Left renal pelvis (tissue), 4 donors: ENCODE measurements at regions not wholly inside any gene's neighbourhood (a gene's known extent, or its start where the extent isn't known, plus 50 kb on each side); places are given as distances from the start of the nearest gene placed in this dataset.

Experiments used
- DNase-seq, 4 donors: peaks; one replicate each; pipeline ENCODE4 v3.0.0-alpha.2; 2013; ENCODE audit warnings: low read depth in 4 of 4, low spot score in 3 of 4

DNA sequence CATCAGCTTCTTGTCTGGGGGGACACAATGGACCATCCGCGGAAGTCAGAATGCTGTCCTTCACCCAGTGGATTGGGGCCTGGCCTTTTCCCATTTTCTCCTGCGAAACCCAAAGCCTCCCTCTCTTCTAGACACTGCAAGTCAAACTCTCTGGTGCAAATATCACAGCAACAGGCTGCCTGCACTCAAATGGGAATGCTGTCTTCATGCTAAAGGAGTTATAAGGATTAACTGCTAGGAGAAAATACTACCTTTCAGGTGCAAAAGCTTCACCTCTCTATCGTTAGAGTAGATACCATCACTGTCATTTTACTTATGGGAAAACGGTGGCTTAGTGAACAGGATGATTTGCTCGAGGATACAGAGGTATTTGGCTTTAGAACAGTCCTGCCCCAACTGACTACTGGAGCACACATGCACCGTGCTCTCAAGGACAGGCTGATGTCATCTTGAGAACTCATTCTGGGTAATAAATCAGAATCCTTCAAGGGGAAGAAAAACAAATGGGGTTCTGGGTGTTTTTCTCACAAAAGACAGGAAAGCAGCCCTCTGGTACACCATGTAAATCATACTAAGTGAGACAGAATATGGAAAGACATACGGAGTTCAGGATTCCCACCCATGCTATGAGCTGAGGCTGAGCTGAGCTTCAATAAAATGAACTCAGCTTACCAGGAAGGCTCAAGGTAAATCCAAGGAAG lies 100.9 kb downstream of the SAMD9 start:
- DNase-seq: no peak

DNA sequence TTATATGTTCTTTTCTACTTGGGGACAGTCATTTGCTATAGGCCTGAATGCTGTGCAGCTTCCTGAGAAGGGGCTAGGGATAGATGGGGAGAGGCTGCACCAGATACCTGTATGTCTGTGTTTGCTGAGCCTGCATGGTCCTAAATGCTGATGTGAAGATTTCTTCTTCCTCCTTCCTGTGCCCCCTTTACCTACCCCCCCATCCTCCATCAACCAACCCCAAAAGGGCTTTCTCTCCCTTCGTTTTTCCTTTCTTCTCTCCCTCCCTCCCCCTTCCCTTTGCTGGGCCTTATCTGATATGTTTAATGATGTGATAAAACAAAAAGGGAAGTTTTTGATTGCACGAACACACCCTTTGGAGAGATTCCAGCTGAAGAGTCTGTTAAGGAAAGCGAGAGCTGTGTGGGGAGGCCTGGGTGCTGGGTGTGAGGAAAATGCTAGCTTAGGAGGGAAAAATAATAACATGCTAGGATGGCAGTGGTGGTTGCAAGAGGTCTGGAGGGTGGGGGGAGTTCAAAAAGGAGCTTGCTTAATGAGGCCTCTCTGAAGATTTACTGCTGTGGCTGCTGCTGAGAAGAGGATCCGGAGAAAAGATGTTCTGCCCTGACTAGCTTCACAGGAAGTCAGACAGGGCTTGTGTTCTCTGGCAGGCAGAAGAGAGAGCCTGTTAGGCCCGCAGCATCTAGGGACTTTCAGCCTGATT lies 101.8 kb downstream of the SAMD9 start:
- peak in 3 of 4 donors; percentile 36 to 72 (median 64) for DNase-seq

DNA sequence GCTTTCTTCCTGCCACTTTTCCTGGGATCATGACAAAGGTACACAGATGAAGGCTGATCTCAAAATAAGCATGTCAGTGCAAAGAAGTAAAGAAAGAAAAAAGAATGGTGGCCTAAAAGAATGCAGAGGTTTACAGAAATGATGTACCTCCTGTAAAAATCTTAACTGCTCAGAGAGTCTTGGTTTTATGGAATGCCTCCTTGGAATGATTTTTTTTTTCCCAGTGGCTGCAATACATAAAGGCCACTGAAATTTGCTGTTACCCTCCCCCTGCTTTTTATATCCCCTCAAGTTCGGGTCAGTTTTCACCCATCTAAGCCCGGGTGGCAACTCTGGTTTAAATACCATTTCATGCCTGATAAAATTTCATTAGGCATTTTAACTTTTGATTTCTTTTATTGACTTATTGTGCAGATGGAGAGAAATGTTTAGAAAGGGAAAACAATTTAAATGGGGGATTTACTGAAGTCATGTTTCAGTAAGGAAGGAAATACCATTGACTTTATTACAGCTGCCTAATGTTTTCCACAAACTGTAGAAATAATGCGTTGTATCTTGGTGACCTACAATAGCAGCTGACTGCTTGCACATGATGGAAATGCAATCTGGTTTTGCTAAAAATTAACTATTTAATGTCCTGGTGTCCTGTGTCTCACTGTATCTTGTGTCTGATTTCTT lies 102.5 kb downstream of the SAMD9 start:
- peak in 3 of 4 donors; percentile 41 to 56 (median 48) for DNase-seq

GRCh38 chr7:93014410-93014809 lies 103.4 kb downstream of the SAMD9 start:
- no peak for DNase-seq

GRCh38 chr7:93013446-93014061 lies 104.2 kb downstream of the SAMD9 start:
- DNase-seq: no peak

- no peak for DNase-seq
These were observed 106.2 kb downstream of the SAMD9 start for GRCh38 chr7:93011351-93012294.

DNA sequence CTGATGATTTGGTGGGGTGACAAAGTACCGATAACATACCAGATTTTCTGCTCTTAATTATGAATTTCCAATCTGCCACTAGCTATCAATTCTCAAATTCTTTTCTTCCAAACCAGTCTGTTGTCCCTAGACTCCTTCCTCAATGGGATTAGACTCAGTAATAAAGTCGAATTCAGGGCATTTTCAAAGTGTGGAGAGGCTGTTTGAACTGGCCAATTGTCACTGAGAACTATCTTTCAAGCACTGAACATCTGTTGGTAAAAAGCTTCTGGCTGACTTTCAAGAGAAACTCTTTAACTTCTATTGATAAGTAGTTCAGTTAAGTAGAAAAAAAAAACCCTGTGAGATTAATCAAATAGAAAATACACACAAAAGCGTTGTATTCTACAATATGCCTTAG lies 108.9 kb downstream of the SAMD9 start:
- DNase-seq: no peak

GRCh38 chr7:93006480-93007095 lies 111.2 kb downstream of the SAMD9 start:
- no peak for DNase-seq

- no peak for DNase-seq
These were observed 112.9 kb downstream of the SAMD9 start for GRCh38 chr7:93004906-93005305.

DNA sequence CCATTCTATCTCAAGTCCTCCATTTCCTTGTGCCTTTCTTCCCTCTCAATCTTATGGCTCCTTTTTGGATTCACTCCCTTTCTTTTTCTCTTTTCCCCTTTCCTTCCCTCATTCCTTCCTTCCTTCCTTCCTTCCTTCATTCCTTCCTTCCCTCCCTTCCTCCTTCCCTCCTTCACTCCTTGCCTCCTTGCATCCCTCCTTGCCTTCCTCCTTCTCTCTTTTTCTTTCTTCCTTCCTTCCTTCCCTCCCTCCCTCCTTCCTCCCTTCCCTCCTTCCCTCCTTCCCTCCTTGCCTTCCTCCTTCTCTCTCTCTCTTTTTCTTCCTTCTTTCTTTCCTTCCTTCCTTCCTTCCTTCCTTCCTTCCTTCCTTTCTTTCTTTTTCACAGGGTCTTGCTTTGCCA lies 120.1 kb downstream of the SAMD9 start:
- no peak for DNase-seq

DNA sequence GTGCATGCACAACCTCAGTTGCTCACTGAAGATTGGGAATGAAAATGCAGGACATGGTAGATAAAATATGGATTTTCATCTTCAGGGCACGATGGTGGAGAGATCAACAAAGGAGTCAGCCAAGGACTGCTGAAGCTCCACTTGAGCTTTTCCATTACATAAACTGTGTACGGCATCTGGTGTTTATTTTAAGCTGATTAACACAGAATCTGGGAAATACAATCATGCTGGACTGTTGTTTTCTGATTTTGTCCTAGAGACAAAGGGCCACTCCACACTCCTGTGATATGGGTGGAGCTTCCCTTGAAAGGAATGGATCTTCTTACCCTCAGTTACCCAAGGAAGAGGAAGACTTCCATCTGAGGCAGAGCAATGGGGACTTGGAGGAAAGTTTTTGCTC lies 120.6 kb downstream of the SAMD9 start:
- no peak for DNase-seq

DNA sequence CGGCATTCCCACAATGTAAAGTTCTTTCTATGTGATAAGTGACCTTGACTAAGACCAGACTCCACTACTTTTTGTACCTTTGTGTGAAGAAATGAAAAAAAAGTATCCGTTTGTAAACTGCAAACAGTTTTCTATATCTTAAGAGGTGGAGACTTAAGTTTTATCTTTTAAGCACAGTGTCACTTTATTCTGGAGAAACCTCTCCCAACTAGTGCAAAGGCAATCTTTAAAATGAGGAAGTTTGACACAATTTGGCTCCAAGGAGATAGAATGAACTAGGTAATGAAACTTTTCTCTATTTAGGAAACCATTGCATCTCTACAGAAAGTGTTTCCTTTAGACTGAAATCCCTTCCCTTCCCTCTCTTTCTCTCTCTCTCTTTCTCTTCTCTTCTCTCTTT lies 122.9 kb downstream of the SAMD9 start:
- no peak for DNase-seq

DNA sequence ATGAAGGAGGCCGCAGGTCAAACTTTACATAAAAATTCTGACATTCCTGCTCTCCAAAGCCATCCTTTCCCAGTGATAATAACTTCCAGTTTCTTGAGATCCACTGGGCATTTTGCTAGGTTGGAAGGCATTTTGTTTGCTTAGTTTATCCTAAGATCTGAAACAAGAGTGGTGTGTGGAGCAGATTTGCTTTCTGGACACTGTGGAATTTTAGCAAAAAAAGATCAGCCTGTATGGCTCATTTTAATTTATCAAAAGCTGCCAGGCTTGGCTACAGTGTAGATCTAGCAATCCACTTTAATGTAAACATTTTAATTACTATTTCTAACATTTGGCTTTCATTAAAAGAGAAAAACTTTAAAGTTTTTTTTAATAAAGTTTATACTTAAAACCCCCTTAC lies 124.8 kb downstream of the SAMD9 start:
- no peak for DNase-seq

- no peak for DNase-seq
These were observed 125.3 kb downstream of the SAMD9 start for GRCh38 chr7:92992483-92992882.

DNA sequence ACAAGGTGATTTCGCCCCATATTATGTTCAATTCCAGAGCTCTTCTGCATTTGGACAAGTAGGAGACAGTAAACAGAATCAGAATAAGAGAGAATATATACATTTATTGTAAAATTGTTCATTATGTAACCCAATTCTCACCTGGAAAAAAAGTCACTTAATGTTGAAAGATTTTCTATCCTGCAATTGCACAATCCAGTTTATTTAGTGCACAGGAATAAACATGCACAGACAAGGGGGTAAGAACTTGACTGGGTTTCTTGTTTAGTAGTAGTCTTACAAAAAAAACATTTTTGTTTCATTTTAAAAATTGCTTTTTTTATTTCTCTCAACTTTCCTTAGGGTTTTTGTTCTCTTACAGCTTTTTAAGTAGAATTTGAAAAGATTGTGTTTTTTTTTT lies 126.6 kb downstream of the SAMD9 start:
- no peak for DNase-seq

DNA sequence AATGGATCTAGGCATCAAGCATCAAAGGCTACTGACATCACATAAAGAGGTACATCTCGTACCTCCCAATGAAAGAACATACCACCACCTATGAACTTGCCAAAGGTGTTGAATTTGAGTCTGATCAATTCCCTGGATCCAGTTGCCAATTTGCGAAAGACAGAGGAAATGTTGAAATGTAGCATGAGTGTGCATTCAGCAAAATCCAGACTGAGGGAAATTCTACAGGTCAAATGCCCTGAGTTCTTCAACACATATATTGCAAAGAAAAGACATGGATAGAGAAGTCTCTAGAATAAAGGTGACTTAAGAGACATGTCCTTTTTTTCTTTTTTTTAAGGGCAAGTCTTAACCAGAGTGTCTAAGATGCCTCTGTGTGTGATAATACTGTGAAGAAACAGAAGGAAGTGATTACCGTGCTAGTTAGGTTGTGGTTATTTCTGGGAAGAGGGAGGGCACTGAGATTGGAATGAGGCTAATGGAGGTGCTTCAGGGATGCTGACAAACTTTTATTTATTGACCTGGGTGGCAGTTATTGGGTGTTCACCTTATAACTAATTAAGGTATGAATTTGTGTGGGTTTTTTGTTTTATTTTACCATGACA lies 128.7 kb downstream of the SAMD9 start:
- DNase-seq: no peak

DNA sequence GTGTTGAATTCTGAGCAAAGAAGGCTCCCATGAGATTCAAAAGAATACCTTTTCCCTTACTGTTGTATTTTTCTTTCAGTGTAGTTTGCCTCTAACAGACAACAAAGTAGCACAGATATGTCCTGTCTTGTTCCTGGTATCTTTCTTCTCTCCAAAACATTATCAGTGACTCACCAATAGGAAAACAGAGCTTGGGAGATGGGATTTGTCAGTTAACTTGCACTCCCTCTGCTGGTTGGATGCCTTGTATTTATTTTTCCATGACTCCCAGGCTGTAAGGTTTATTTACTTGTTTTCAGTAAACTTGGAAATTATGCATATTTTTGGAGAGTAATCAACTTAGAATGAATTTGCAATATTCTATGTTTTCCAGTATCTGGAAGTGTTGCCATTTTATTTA lies 129.7 kb downstream of the SAMD9 start:
- peak in 3 of 4 donors; percentile 2 to 3 (median 2) for DNase-seq

DNA sequence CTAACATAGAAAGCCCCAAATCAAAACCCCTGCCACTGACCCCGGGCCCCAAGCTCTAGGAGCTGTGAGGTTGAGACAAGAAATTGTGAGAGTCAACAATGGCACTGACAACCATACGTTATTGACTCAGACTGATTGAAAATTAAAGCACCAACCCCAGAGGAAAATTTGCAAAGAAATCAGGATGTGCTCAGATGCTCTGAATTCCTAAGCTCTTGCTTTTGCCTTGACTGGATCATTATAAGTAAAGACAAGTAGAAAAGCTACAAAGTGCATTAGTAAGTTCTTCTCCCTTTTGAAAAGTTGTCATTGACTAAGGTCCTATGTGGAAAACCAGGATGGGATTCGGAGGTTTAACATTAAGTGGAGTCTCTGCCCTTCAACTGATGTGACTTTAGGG lies 130.2 kb downstream of the SAMD9 start:
- DNase-seq: no peak

DNA sequence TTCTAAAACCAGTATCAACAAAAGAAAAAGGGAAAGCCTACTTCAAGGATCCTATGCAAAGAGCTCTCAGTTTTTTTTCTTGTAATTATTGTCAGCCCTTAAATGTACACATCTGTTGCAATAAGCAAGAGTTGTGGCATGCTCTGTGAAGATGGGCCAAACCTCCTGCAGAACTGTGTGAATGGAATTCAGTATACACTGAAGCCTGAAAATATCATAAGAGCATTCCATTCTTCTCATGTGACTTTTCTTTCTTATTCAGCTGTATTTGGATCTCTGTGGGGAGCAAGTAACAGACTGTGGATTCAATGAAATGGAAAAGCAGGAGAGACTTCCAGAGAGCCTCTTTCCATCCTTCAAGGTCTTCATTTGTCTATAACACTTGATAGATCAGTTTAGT lies 130.7 kb downstream of the SAMD9 start:
- DNase-seq: no peak
